IMR-90 (cell line): ENCODE measurements at regions not wholly inside any gene's neighbourhood (a gene's known extent, or its start where the extent isn't known, plus 50 kb on each side); places are given as distances from the start of the nearest gene placed in this dataset.

Source experiments
- CTCF ChIP-seq: conservative IDR thresholded peaks from 2 replicates; pipeline ENCODE4 v1.5.1; 2012; ENCODE audit warnings: mild to moderate bottlenecking, low read depth, low read length, improper control_type of control experiment
- POLR2A ChIP-seq: IDR thresholded peaks from 2 replicates; pipeline ENCODE4 v1.6.1; 2012; ENCODE audit warnings: mild to moderate bottlenecking, low read depth, low read length
- RAD21 ChIP-seq: IDR thresholded peaks from 2 replicates; pipeline ENCODE4 v1.6.1; 2012; ENCODE audit warnings: low read length, improper control_type of control experiment

GRCh38 chr9:99557816-99558215 is 263.9 kb upstream of the NR4A3 start:
- no peak for TF ChIP-seq CTCF
- no peak for TF ChIP-seq RAD21
- TF ChIP-seq POLR2A: no peak
